T-helper 9 cell (primary cell): ENCODE measurements at regions not wholly inside any gene's neighbourhood (a gene's known extent, or its start where the extent isn't known, plus 50 kb on each side); places are given as distances from the start of the nearest gene placed in this dataset.

Experiments
- DNase-seq: peaks from one replicate; pipeline ENCODE4 v3.0.0-alpha.2; 2020

- no peak for DNase-seq
Measured at GRCh38 chr2:8278709-8279354, 403.0 kb upstream of the ID2 start.

GRCh38 chr2:8279506-8279905, 402.4 kb upstream of the ID2 start:
- no peak for DNase-seq

- no peak for DNase-seq
Measured at GRCh38 chr2:8281234-8281633, 400.6 kb upstream of the ID2 start.

GRCh38 chr2:8281950-8282857, 399.7 kb upstream of the ID2 start:
- no peak for DNase-seq

- DNase-seq, result no peak
Measured at GRCh38 chr2:8282858-8283252, 399.0 kb upstream of the ID2 start.

GRCh38 chr2:8285081-8285480, 396.8 kb upstream of the ID2 start:
- DNase-seq, result no peak

- DNase-seq, result no peak
Measured at GRCh38 chr2:8285898-8286297, 396.0 kb upstream of the ID2 start.

GRCh38 chr2:8288206-8288605, 393.6 kb upstream of the ID2 start:
- no peak for DNase-seq

- no peak for DNase-seq
Measured at GRCh38 chr2:8289111-8289510, 392.7 kb upstream of the ID2 start.

- no peak for DNase-seq
Measured at GRCh38 chr2:8290771-8291352, 391.0 kb upstream of the ID2 start.

GRCh38 chr2:8296306-8296705, 385.6 kb upstream of the ID2 start:
- DNase-seq, result no peak

- no peak for DNase-seq
Measured at GRCh38 chr2:8297376-8298231, 384.3 kb upstream of the ID2 start.

GRCh38 chr2:8298783-8299182, 383.1 kb upstream of the ID2 start:
- no peak for DNase-seq

- no peak for DNase-seq
Measured at GRCh38 chr2:8300216-8300615, 381.6 kb upstream of the ID2 start.

GRCh38 chr2:8300905-8301304, 381.0 kb upstream of the ID2 start:
- no peak for DNase-seq

GRCh38 chr2:8303322-8303832, 378.5 kb upstream of the ID2 start:
- DNase-seq, result peak; percentile 62

- DNase-seq, result no peak
Measured at GRCh38 chr2:8304821-8305766, 376.8 kb upstream of the ID2 start.

GRCh38 chr2:8306530-8307351, 375.1 kb upstream of the ID2 start:
- no peak for DNase-seq

GRCh38 chr2:8307606-8308180, 374.2 kb upstream of the ID2 start:
- no peak for DNase-seq

- DNase-seq, result no peak
Measured at GRCh38 chr2:8309131-8309530, 372.7 kb upstream of the ID2 start.
